Esophagus muscularis mucosa (tissue), 4 donors: ENCODE measurements at regions not wholly inside any gene's neighbourhood (a gene's known extent, or its start where the extent isn't known, plus 50 kb on each side); places are given as distances from the start of the nearest gene placed in this dataset.

Experiments used
- DNase-seq: peaks from one replicate; pipeline ENCODE4 v3.0.0-alpha.2; 2017; ENCODE audit errors: extremely low spot score
- H3K27ac ChIP-seq, 4 donors: fragments of 200-600 bp; sonication (generic); replicated peaks in 1 of 4; 1 replicate in 3 of 4; 2 replicates in 1 of 4; pipeline ENCODE4 v1.5.1; 2016 to 2019; ENCODE audit warnings: mild to moderate bottlenecking in 1 of 4
- H3K27me3 ChIP-seq, 4 donors: fragments of 200-600 bp; sonication (generic); one replicate each; pipeline versions ENCODE4 v1.5.1 to v1.6.0; 2016 to 2019
- H3K36me3 ChIP-seq, 4 donors: fragments of 200-600 bp; sonication (generic); one replicate each; pipeline ENCODE4 v1.5.1; 2016 to 2019
- H3K4me1 ChIP-seq, 4 donors: fragments of 200-600 bp; sonication (generic); one replicate each; pipeline ENCODE4 v1.5.1; 2016 to 2019
- H3K4me3 ChIP-seq, 4 donors: fragments of 200-600 bp; sonication (generic); 1 replicate in 2 of 4; 2 replicates in 2 of 4; pipeline ENCODE4 v1.5.1; 2016 to 2019; ENCODE audit warnings: mild to moderate bottlenecking in 4 of 4, moderate library complexity in 1 of 4
- H3K9me3 ChIP-seq, 4 donors: fragments of 200-600 bp; sonication (generic); 1 replicate in 3 of 4; 2 replicates in 1 of 4; pipeline ENCODE4 v1.5.1; 2016 to 2019
- CTCF ChIP-seq, 3 experiments: fragments of 200-600 bp in 2 of 3; fragments of 450-650 bp in 1 of 3; sonication (generic) in 2 of 3; IDR thresholded peaks; one replicate each; pipeline ENCODE4 v1.5.1; 2017 to 2019; ENCODE audit warnings: antibody characterized with exemption in 3 of 3, mild to moderate bottlenecking in 2 of 3, moderate library complexity in 1 of 3
- EP300 ChIP-seq: sonication (generic); formaldehyde crosslinking; IDR thresholded peaks from one replicate; pipeline ENCODE4 v1.6.1; 2017; ENCODE audit warnings: antibody characterized with exemption
- POLR2A ChIP-seq: fragments of 450-650 bp; IDR thresholded peaks from one replicate; pipeline ENCODE4 v1.6.1; 2017; ENCODE audit warnings: antibody characterized with exemption, moderate library complexity, mild to moderate bottlenecking, low read depth
- POLR2AphosphoS5 ChIP-seq, 2 donors: sonication (generic); formaldehyde crosslinking; IDR thresholded peaks; one replicate each; pipeline ENCODE4 v1.6.1; 2017; ENCODE audit warnings: antibody characterized with exemption in 2 of 2
- WGBS: methylation state at CpG from one replicate; pipeline ENCODE4 v1.1.5; 2018; 5-methylcytosine and 5-hydroxymethylcytosine counted together
- intact Hi-C: fragments of 100-400 bp; cut with DNase I; formaldehyde crosslinking; loops from one replicate; pipeline ENCODE4 v1.15.1; 2023

GRCh38 chr19:27881213-27881612, 1331.7 kb downstream of the UQCRFS1 start:
- Histone ChIP-seq H3K4me1 (no peaks in the 10 kb centered on the region), H3K27me3 (no peaks in the 10 kb centered on the region), H3K9me3 (no peaks in the 10 kb centered on the region), H3K36me3 (no peaks in the 10 kb centered on the region), H3K4me3 (no peak overlapping the region), H3K27ac (no peak overlapping the region)
- DNase-seq: peak; percentile 80
- 92% methylated on average over 2 of the region's 3 CpGs for WGBS
- TF ChIP-seq CTCF (IDR thresholded peaks at IDR 0.05) (no peak), POLR2AphosphoS5 (IDR thresholded peaks at IDR 0.05) (no peak)
- intact Hi-C loops: no loop called here

GRCh38 chr19:27876976-27877512, 1335.9 kb downstream of the UQCRFS1 start:
- no peak for TF ChIP-seq POLR2A
- TF ChIP-seq CTCF (IDR thresholded peaks at IDR 0.05): no peak
- TF ChIP-seq POLR2AphosphoS5 (IDR thresholded peaks at IDR 0.05): no peak
- TF ChIP-seq EP300: no peak
- no peak overlapping the region for H3K27ac ChIP-seq
- 62% methylated on average over 6 of the region's 6 CpGs for WGBS
- H3K4me3 ChIP-seq: no peak overlapping the region
- no peaks in the 10 kb centered on the region for H3K4me1 ChIP-seq
- intact Hi-C loops: no loop called here
- DNase-seq: peak; percentile 24
- H3K9me3 ChIP-seq: peaks cover 0 to 10% (median 0%) of the 10 kb centered on the region in 4 donors
- no peaks in the 10 kb centered on the region for H3K36me3 ChIP-seq
- no peaks in the 10 kb centered on the region for H3K27me3 ChIP-seq

GRCh38 chr19:27876489-27876888, 1336.5 kb downstream of the UQCRFS1 start:
- TF ChIP-seq CTCF (IDR thresholded peaks at IDR 0.05): no peak
- no peak for TF ChIP-seq POLR2A
- no peak for TF ChIP-seq POLR2AphosphoS5 (IDR thresholded peaks at IDR 0.05)
- no peak for TF ChIP-seq EP300
- peaks cover 0 to 10% (median 0%) of the 10 kb centered on the region in 4 donors for H3K9me3 ChIP-seq
- no peak overlapping the region for H3K4me3 ChIP-seq
- H3K36me3 ChIP-seq: no peaks in the 10 kb centered on the region
- H3K27me3 ChIP-seq: no peaks in the 10 kb centered on the region
- 43% methylated on average over 1 of the region's 3 CpGs for WGBS
- H3K27ac ChIP-seq: no peak overlapping the region
- intact Hi-C loops: no loop called here
- H3K4me1 ChIP-seq: no peaks in the 10 kb centered on the region
- DNase-seq: peak; percentile 79

GRCh38 chr19:27872370-27872769, 1340.6 kb downstream of the UQCRFS1 start:
- no peaks in the 10 kb centered on the region for H3K27me3 ChIP-seq
- H3K4me1 ChIP-seq: no peaks in the 10 kb centered on the region
- intact Hi-C loops: no loop called here
- WGBS: 86% methylated on average over 4 of the region's 4 CpGs
- DNase-seq: peak; percentile 53
- peaks cover 0 to 10% (median 0%) of the 10 kb centered on the region in 4 donors for H3K9me3 ChIP-seq
- no peak for TF ChIP-seq CTCF (IDR thresholded peaks at IDR 0.05)
- no peaks in the 10 kb centered on the region for H3K36me3 ChIP-seq
- H3K27ac ChIP-seq: no peak overlapping the region
- no peak overlapping the region for H3K4me3 ChIP-seq

- Histone ChIP-seq H3K36me3 (no peaks in the 10 kb centered on the region), H3K27me3 (no peaks in the 10 kb centered on the region), H3K4me3 (no peak overlapping the region), H3K27ac (no peak overlapping the region), H3K4me1 (no peaks in the 10 kb centered on the region), H3K9me3 (peaks cover 0 to 10% (median 0%) of the 10 kb centered on the region in 4 donors)
- TF ChIP-seq EP300 (no peak), POLR2AphosphoS5 (IDR thresholded peaks at IDR 0.05) (no peak), POLR2A (no peak), CTCF (IDR thresholded peaks at IDR 0.05) (no peak)
- DNase-seq: no peak
- intact Hi-C loops: no loop called here
Measured at GRCh38 chr19:27870293-27870692, 1342.7 kb downstream of the UQCRFS1 start.
